ENCODE measurements at regions not wholly inside any gene's neighbourhood (a gene's known extent, or its start where the extent isn't known, plus 50 kb on each side); places are given as distances from the start of the nearest gene placed in this dataset.

DNA sequence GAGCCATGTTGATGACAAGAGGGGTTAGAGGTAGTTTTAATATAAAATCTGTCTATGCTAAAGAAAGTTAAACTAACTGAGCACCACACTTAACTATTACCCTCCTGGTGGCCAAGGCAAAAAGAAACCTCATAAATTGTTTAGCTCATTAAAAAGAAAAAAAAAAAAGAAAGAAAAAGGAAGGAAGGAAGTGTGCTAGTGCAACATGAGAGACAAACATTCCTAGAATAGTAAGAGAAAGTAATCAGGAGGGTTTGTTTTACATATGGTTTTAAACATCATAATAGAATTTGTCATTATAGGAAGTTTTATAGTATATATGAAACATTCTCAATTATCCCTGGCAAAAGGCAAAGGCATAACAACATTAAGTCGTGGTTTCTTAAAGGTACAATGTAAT lies 152.3 kb downstream of the SNX18 start:
- Histone ChIP-seq H3K27ac (ENCODE audit: low read depth, low read length) (no peak overlapping the region), H3K4me1 (ENCODE audit: insufficient read depth, low read length) (peaks cover 39% of the 10 kb centered on the region), H3K4me3 (ENCODE audit: low read length in 2 of 2) (no peak overlapping the region), H3K9me3 (ENCODE audit: control insufficient read depth in 1 of 2, low read length in 2 of 2) (no peaks in the 10 kb centered on the region), H3K36me3 (ENCODE audit: insufficient read depth, low read length) (no peaks in the 10 kb centered on the region), H3K27me3 (ENCODE audit: insufficient read depth, low read length) (no peaks in the 10 kb centered on the region)
- Mint-ChIP-seq H3K4me1 (peaks cover 35 to 62% (median 46%) of the 10 kb centered on the region in 4 donors), H3K27ac (peak overlapping the region in 2 of 7 donors; percentile 54 to 63), H3K4me3 (peak overlapping the region in 6 of 8 donors; percentile 33 to 68 (median 52)), H3K27me3 (no peaks in the 10 kb centered on the region), H3K36me3 (peaks cover 0 to 7% of the 10 kb centered on the region in 2 donors), H3K9me3 (peaks cover 0 to 16% (median 8%) of the 10 kb centered on the region in 8 donors)
- POLR2A ChIA-PET (ENCODE audit: partially characterized antibody), result interaction anchor here (1.0 to 2.3 kb wide), 3 partner anchors 16 to 74 kb away, joined by 3 to 8 read pairs (median 7); no protein-coding TSS in a partner anchor
- DNase-seq, result no peak
- CTCF ChIA-PET (ENCODE audit: partially characterized antibody), result interaction anchor here (0.6 to 1.3 kb wide), 3 partner anchors 19 to 175 kb away, joined by 3 to 4 read pairs (median 4); no protein-coding TSS in a partner anchor
- intact Hi-C loops (cut with micrococcal nuclease), result no loop called here

DNA sequence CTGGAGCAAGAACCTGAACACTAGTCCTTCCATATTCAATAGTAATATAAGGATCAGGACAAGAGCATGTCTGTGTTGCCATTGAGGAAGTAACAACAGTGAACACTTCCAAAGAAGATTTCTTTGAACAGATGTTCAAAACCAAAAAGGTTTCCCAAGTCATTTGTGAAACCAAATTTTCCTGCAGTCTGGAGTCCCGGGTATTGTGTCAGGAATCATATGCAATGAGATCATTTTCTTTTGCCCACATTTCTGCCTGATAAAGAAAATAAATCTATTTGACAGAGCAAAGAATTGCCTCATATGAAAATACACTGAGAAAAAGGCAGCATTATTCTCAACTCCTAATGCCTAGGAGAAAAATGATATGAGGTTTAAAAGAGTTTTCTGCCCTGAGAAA lies 151.7 kb downstream of the SNX18 start:
- ChIA-PET CTCF (ENCODE audit: partially characterized antibody) (interaction anchor here (1.2 to 1.3 kb wide), 2 partner anchors 21 to 175 kb away, joined by 3 to 4 read pairs; no protein-coding TSS in a partner anchor), POLR2A (ENCODE audit: partially characterized antibody) (interaction anchor here (1.0 to 2.3 kb wide), 2 partner anchors 15 to 59 kb away, joined by 3 to 8 read pairs; no protein-coding TSS in a partner anchor)
- intact Hi-C loops (cut with micrococcal nuclease), result no loop called here
- Histone ChIP-seq H3K9me3 (ENCODE audit: control insufficient read depth in 1 of 2, low read length in 2 of 2) (no peaks in the 10 kb centered on the region), H3K27ac (ENCODE audit: low read depth, low read length) (no peak overlapping the region), H3K4me3 (ENCODE audit: low read length in 2 of 2) (no peak overlapping the region), H3K27me3 (ENCODE audit: insufficient read depth, low read length) (no peaks in the 10 kb centered on the region), H3K36me3 (ENCODE audit: insufficient read depth, low read length) (no peaks in the 10 kb centered on the region), H3K4me1 (ENCODE audit: insufficient read depth, low read length) (peaks cover 34% of the 10 kb centered on the region)
- Mint-ChIP-seq H3K27me3 (no peaks in the 10 kb centered on the region), H3K27ac (peak overlapping the region in 1 of 7 donors; percentile 54), H3K9me3 (peaks cover 0 to 16% (median 8%) of the 10 kb centered on the region in 8 donors), H3K36me3 (peaks cover 0 to 7% of the 10 kb centered on the region in 2 donors), H3K4me3 (peak overlapping the region in 3 of 8 donors; percentile 39 to 64 (median 43)), H3K4me1 (peaks cover 30 to 57% (median 41%) of the 10 kb centered on the region in 4 donors)
- DNase-seq, result no peak

DNA sequence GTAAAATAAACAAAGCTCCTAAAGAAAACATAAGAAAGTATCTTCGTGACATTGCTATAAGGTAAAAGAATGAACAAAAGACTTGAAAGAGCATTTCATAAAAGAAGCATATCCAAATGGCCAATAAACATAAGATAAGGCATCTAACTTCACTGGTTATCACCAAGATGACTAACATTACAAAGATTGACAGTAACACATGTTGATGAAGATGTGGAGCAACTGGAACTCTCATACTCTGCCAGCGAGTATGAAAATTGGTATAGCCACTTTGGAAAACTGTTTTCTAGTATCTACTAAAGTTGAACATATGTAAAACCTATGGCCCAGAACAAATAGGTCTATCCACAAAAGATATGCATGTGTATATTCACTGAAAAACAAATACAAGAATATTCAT lies 150.5 kb downstream of the SNX18 start:
- H3K27ac ChIP-seq (ENCODE audit: low read depth, low read length), result no peak overlapping the region
- no peaks in the 10 kb centered on the region for H3K27me3 ChIP-seq (ENCODE audit: insufficient read depth, low read length)
- Mint-ChIP-seq H3K4me3 (no peak overlapping the region), H3K27ac (no peak overlapping the region), H3K9me3 (peaks cover 0 to 16% (median 8%) of the 10 kb centered on the region in 8 donors), H3K4me1 (peaks cover 19 to 45% (median 29%) of the 10 kb centered on the region in 4 donors), H3K27me3 (no peaks in the 10 kb centered on the region), H3K36me3 (peaks cover 0 to 7% of the 10 kb centered on the region in 2 donors)
- intact Hi-C loops (cut with micrococcal nuclease), result no loop called here
- POLR2A ChIA-PET (ENCODE audit: partially characterized antibody), result interaction anchor here (1.2 kb wide), 1 partner anchor 61 kb away, joined by 3 read pairs; no protein-coding TSS in a partner anchor
- no peaks in the 10 kb centered on the region for H3K36me3 ChIP-seq (ENCODE audit: insufficient read depth, low read length)
- no peak for DNase-seq
- H3K4me3 ChIP-seq (ENCODE audit: low read length in 2 of 2), result no peak overlapping the region
- CTCF ChIA-PET (ENCODE audit: partially characterized antibody), result interaction anchor here (1.0 to 1.5 kb wide), 2 partner anchors 107 to 492 kb away, joined by 3 read pairs; partner anchors contain the start of gene GPX8
- H3K9me3 ChIP-seq (ENCODE audit: control insufficient read depth in 1 of 2, low read length in 2 of 2), result no peaks in the 10 kb centered on the region
- H3K4me1 ChIP-seq (ENCODE audit: insufficient read depth, low read length), result peaks cover 22% of the 10 kb centered on the region

DNA sequence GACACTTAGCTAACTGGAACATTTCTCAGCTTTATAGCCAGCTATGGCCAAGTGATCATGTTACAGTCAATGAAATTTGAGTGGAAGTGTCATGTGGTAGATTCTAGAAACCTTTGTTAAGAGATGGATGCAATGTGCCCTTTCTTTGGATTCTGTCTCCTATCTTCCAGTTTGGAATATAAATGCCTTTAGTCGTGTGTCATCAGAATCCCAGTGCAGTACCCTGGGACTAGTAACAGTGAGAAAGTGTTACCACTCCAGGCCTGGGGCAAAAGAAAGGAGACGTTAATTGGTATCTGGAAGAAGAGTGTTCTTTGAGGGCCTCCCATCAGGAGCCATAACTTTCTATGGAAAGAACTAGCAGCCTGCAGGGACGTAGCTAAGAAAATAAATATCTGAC lies 149.6 kb downstream of the SNX18 start:
- no peaks in the 10 kb centered on the region for H3K36me3 ChIP-seq (ENCODE audit: insufficient read depth, low read length)
- H3K36me3 Mint-ChIP-seq, result peaks cover 0 to 7% of the 10 kb centered on the region in 2 donors
- no peak for DNase-seq
- H3K4me1 ChIP-seq (ENCODE audit: insufficient read depth, low read length), result peaks cover 16% of the 10 kb centered on the region
- CTCF ChIA-PET (ENCODE audit: partially characterized antibody), result interaction anchor here (1.5 kb wide), 1 partner anchor 493 kb away, joined by 3 read pairs; the partner anchor contains the start of gene GPX8
- no peak overlapping the region for H3K27ac ChIP-seq (ENCODE audit: low read depth, low read length)
- H3K4me1 Mint-ChIP-seq, result peaks cover 16 to 35% (median 21%) of the 10 kb centered on the region in 4 donors
- POLR2A ChIA-PET (ENCODE audit: partially characterized antibody), result interaction anchor here (1.2 kb wide), 1 partner anchor 61 kb away, joined by 3 read pairs; no protein-coding TSS in a partner anchor
- H3K27ac Mint-ChIP-seq, result no peak overlapping the region
- H3K27me3 Mint-ChIP-seq, result no peaks in the 10 kb centered on the region
- peaks cover 0 to 15% (median 7%) of the 10 kb centered on the region in 8 donors for H3K9me3 Mint-ChIP-seq
- no peak overlapping the region for H3K4me3 ChIP-seq (ENCODE audit: low read length in 2 of 2)
- intact Hi-C loops (cut with micrococcal nuclease), result no loop called here
- H3K27me3 ChIP-seq (ENCODE audit: insufficient read depth, low read length), result no peaks in the 10 kb centered on the region
- H3K4me3 Mint-ChIP-seq, result no peak overlapping the region
- H3K9me3 ChIP-seq (ENCODE audit: control insufficient read depth in 1 of 2, low read length in 2 of 2), result no peaks in the 10 kb centered on the region

DNA sequence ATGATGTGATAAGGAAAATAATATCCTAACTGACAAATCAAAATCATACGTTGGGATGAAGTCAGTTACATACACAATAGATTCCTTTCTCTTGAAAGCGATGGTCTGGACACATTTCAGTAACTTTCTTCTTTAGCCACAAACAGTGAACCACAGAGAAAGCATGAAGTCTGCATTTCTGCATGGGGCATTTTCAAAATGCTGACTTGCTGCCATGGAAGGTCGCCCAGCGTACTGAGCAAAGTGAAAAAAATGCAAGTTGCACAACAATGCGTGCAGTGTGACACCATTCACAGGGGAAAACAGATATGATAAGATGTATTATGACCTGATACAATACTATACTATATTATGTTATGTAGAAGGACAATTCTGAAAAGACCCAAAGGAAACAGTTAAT lies 146.3 kb downstream of the SNX18 start:
- Histone ChIP-seq H3K27me3 (ENCODE audit: insufficient read depth, low read length) (no peaks in the 10 kb centered on the region), H3K36me3 (ENCODE audit: insufficient read depth, low read length) (no peaks in the 10 kb centered on the region), H3K4me1 (ENCODE audit: insufficient read depth, low read length) (no peaks in the 10 kb centered on the region), H3K4me3 (ENCODE audit: low read length in 2 of 2) (no peak overlapping the region), H3K9me3 (ENCODE audit: control insufficient read depth in 1 of 2, low read length in 2 of 2) (no peaks in the 10 kb centered on the region), H3K27ac (ENCODE audit: low read depth, low read length) (no peak overlapping the region)
- H3K4me3 Mint-ChIP-seq, result no peak overlapping the region
- no peaks in the 10 kb centered on the region for H3K27me3 Mint-ChIP-seq
- H3K4me1 Mint-ChIP-seq, result peaks cover 0 to 5% (median 1%) of the 10 kb centered on the region in 4 donors
- ChIA-PET POLR2A (ENCODE audit: partially characterized antibody) (no interaction called here), CTCF (ENCODE audit: partially characterized antibody) (interaction anchor here (1.2 kb wide), 1 partner anchor 9 kb away, joined by 3 read pairs; no protein-coding TSS in a partner anchor)
- intact Hi-C loops (cut with micrococcal nuclease), result no loop called here
- no peak overlapping the region for H3K27ac Mint-ChIP-seq
- DNase-seq, result no peak
- H3K36me3 Mint-ChIP-seq, result peaks cover 0 to 7% of the 10 kb centered on the region in 2 donors
- H3K9me3 Mint-ChIP-seq, result peaks cover 0 to 15% (median 7%) of the 10 kb centered on the region in 8 donors

DNA sequence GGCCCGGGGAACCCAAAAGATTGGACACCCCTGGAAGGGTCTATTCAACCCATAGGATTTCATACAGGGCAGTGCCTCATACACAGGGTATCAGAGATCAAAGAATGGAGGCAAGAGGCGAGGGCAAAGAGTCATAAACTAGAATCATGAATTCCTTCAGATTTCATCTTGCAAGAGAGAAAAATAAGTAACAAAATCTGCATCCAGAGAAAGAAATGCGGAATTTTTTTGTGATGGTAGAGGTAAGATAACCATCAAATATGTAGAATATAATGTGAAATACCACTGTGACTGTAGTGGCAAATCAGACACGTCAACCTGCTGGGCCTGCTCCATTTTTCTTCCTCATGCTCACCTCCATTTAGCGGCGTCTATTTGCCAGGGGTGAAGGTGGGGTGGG lies 143.6 kb downstream of the SNX18 start:
- Histone ChIP-seq H3K27me3 (ENCODE audit: insufficient read depth, low read length) (no peaks in the 10 kb centered on the region), H3K4me3 (ENCODE audit: low read length in 2 of 2) (no peak overlapping the region), H3K36me3 (ENCODE audit: insufficient read depth, low read length) (no peaks in the 10 kb centered on the region), H3K4me1 (ENCODE audit: insufficient read depth, low read length) (no peaks in the 10 kb centered on the region), H3K9me3 (ENCODE audit: control insufficient read depth in 1 of 2, low read length in 2 of 2) (no peaks in the 10 kb centered on the region), H3K27ac (ENCODE audit: low read depth, low read length) (no peak overlapping the region)
- Mint-ChIP-seq H3K27me3 (no peaks in the 10 kb centered on the region), H3K4me3 (no peak overlapping the region), H3K9me3 (peaks cover 0 to 2% (median 0%) of the 10 kb centered on the region in 8 donors), H3K27ac (no peak overlapping the region), H3K4me1 (peaks cover 0 to 2% (median 0%) of the 10 kb centered on the region in 4 donors), H3K36me3 (no peaks in the 10 kb centered on the region)
- intact Hi-C loops (cut with micrococcal nuclease), result no loop called here
- no peak for DNase-seq
- CTCF ChIA-PET (ENCODE audit: partially characterized antibody), result interaction anchor here (1.0 kb wide), 1 partner anchor 15 kb away, joined by 3 read pairs; no protein-coding TSS in a partner anchor
- POLR2A ChIA-PET (ENCODE audit: partially characterized antibody), result interaction anchor here (1.4 kb wide), 1 partner anchor 17 kb away, joined by 3 read pairs; no protein-coding TSS in a partner anchor

DNA sequence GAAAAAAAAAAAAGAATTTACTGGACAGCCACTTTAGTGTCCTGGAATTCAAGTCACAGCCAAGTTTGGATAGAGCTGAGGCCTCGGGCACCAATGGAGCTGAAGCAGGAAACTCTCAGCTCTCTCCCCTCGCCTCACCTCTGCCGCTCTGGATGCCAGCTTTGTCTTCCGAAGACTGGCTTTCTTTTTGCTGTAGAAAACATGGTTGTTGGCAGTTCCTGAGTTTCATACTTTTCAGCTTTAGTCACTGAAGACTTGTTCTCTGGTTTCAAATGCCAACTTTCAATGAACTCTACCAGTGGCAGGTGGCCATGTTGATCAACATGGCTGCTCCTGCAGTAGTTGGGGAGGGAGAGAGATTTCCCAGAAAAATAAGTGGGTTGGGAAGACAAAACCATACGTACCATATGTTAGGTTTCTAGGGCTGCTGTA lies 142.2 kb downstream of the SNX18 start:
- H3K4me1 ChIP-seq (ENCODE audit: insufficient read depth, low read length), result no peaks in the 10 kb centered on the region
- no peak overlapping the region for H3K27ac ChIP-seq (ENCODE audit: low read depth, low read length)
- H3K4me3 ChIP-seq (ENCODE audit: low read length in 2 of 2), result no peak overlapping the region
- H3K27me3 ChIP-seq (ENCODE audit: insufficient read depth, low read length), result no peaks in the 10 kb centered on the region
- Mint-ChIP-seq H3K36me3 (no peaks in the 10 kb centered on the region), H3K9me3 (peaks cover 0 to 2% (median 0%) of the 10 kb centered on the region in 8 donors), H3K27ac (no peak overlapping the region), H3K4me1 (peaks cover 3 to 7% (median 4%) of the 10 kb centered on the region in 4 donors), H3K4me3 (no peak overlapping the region), H3K27me3 (no peaks in the 10 kb centered on the region)
- no peaks in the 10 kb centered on the region for H3K36me3 ChIP-seq (ENCODE audit: insufficient read depth, low read length)
- POLR2A ChIA-PET (ENCODE audit: partially characterized antibody), result interaction anchor here (0.9 to 1.6 kb wide), 4 partner anchors 12 to 21 kb away, joined by 3 to 6 read pairs (median 3); no protein-coding TSS in a partner anchor
- no peaks in the 10 kb centered on the region for H3K9me3 ChIP-seq (ENCODE audit: control insufficient read depth in 1 of 2, low read length in 2 of 2)
- DNase-seq, result no peak
- CTCF ChIA-PET (ENCODE audit: partially characterized antibody), result no interaction called here
- intact Hi-C loops (cut with micrococcal nuclease), result no loop called here
